Mucosa of rectum (tissue), 2 donors: ENCODE measurements at regions not wholly inside any gene's neighbourhood (a gene's known extent, or its start where the extent isn't known, plus 50 kb on each side); places are given as distances from the start of the nearest gene placed in this dataset.

ENCODE experiments used
- H3K27ac ChIP-seq, 2 donors: one replicate each; pipeline ENCODE4 v1.7.0; 2013; ENCODE audit warnings: inconsistent platforms in 2 of 2, low read depth in 2 of 2, low read length in 2 of 2
- H3K27me3 ChIP-seq, 2 donors: one replicate each; pipeline ENCODE4 v1.7.0; 2013; ENCODE audit warnings: low read length in 2 of 2; ENCODE audit not compliant: control insufficient read depth in 2 of 2, insufficient read depth in 2 of 2
- H3K36me3 ChIP-seq, 2 donors: one replicate each; pipeline ENCODE4 v1.7.0; 2013; ENCODE audit warnings: low read length in 2 of 2; ENCODE audit not compliant: control insufficient read depth in 2 of 2, insufficient read depth in 2 of 2
- H3K4me1 ChIP-seq, 2 donors: one replicate each; pipeline ENCODE4 v1.7.0; 2013; ENCODE audit warnings: low read length in 2 of 2, mild to moderate bottlenecking in 1 of 2; ENCODE audit not compliant: control insufficient read depth in 2 of 2, insufficient read depth in 2 of 2
- H3K4me3 ChIP-seq, 2 donors: one replicate each; pipeline ENCODE4 v1.7.0; 2013; ENCODE audit warnings: low read length in 2 of 2
- H3K9ac ChIP-seq, 2 donors: one replicate each; pipeline ENCODE4 v1.7.0; 2013; ENCODE audit warnings: low read length in 2 of 2, low read depth in 1 of 2, mild to moderate bottlenecking in 1 of 2
- H3K9me3 ChIP-seq, 2 donors: one replicate each; pipeline ENCODE4 v1.7.0; 2013; ENCODE audit warnings: low read length in 2 of 2; ENCODE audit not compliant: control insufficient read depth in 2 of 2
- donor health status: healthy.
- donor health status: Normal muscosa, but diverticular disease.

DNA sequence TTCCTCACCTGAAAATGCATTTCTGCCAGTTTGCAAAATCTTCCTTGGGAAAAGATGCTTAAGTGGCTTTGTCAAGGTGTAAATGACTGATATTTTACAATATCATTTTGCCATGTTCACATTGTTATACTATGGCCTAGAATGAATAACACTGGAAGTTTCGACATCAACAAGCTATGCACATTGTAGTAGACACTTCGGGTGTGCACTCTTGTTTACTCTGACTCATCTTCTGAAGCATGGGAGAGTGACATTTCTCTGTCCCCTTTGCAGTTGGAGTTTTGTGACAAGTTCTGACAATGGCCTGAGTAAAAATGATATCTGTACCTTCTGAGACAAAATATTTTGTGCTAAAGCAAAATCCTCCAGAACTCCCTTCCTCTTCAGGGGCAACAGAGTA is 567.0 kb upstream of the RGMA start:
- Histone ChIP-seq H3K27ac (no peak overlapping the region), H3K27me3 (peaks cover 0 to 2% of the 10 kb centered on the region in 2 donors), H3K4me1 (no peaks in the 10 kb centered on the region), H3K9ac (no peak overlapping the region), H3K4me3 (no peak overlapping the region), H3K36me3 (no peaks in the 10 kb centered on the region), H3K9me3 (no peaks in the 10 kb centered on the region)

DNA sequence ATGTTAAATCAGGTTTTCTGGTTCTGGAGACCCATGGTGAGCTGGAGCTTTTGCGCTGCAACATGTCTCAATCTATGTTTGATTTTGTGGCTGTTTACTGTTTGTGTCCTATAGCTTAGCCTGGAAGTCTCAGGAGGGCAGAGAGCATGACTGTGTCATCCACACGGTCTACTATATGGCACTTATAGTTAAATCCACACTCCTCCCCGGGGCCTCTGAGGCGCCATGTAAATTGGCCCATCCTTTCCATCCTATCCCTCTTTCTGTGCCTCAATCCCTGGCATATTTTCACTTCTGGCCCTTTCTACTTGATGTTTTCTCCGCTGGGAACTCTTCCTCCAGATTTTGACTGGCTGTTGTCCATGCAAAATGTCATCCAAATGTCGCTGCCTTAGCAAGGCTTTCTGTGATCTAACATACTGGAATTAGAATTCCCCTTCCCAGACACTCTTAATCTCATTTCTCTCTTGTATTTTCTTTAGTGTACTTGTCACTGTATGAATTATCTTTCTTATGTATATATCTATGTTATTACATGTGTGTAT is 560.8 kb upstream of the RGMA start:
- no peak overlapping the region for H3K9ac ChIP-seq
- no peaks in the 10 kb centered on the region for H3K9me3 ChIP-seq
- H3K27ac ChIP-seq, result no peak overlapping the region
- H3K4me3 ChIP-seq, result no peak overlapping the region
- no peaks in the 10 kb centered on the region for H3K27me3 ChIP-seq
- no peaks in the 10 kb centered on the region for H3K4me1 ChIP-seq
- H3K36me3 ChIP-seq, result no peaks in the 10 kb centered on the region

DNA sequence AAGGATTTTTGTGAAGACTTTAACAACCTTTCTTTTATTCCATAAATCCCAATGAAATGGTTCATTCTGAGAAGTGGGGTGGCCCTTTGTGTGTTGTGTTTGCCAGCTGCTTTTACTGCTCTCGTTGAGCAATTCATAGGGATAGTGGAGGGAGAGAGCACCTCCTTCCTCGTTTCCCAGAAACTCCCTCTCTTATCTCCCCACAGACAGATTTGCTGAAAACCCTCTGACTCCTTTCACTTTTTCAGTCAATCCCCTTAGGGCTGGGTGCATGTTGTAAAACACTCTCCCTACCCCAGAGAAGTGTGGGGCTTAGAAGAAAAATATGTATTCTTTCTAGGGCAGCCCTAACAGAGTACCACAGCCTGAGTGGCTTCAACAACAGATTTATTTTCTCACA is 557.2 kb upstream of the RGMA start:
- Histone ChIP-seq H3K27ac (no peak overlapping the region), H3K9me3 (no peaks in the 10 kb centered on the region), H3K4me3 (no peak overlapping the region), H3K27me3 (no peaks in the 10 kb centered on the region), H3K9ac (no peak overlapping the region), H3K4me1 (no peaks in the 10 kb centered on the region), H3K36me3 (no peaks in the 10 kb centered on the region)

GRCh38 chr15:93645594-93645993 is 556.6 kb upstream of the RGMA start:
- Histone ChIP-seq H3K27ac (no peak overlapping the region), H3K9ac (no peak overlapping the region), H3K36me3 (no peaks in the 10 kb centered on the region), H3K9me3 (no peaks in the 10 kb centered on the region), H3K27me3 (no peaks in the 10 kb centered on the region), H3K4me1 (no peaks in the 10 kb centered on the region), H3K4me3 (no peak overlapping the region)

DNA sequence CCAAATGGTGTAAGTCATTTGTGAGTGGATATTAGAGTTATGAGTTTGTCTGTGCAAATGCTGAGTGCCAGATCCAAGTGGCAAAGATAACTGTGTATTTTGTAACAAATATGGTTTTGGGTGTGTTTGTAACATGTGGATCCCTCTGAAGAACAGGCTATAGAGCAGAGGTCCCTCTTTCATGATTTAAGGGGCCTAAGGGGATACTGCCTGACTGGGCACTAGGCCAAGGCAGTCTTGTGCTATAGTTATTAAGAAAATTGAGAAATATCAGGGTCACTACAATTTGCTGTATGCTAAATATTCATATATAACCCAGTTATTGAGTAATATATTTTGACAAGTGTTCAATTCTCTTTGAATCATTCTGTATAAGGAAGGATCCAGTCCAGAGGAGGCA is 555.6 kb upstream of the RGMA start:
- Histone ChIP-seq H3K27ac (no peak overlapping the region), H3K36me3 (no peaks in the 10 kb centered on the region), H3K9me3 (no peaks in the 10 kb centered on the region), H3K9ac (no peak overlapping the region), H3K4me1 (no peaks in the 10 kb centered on the region), H3K27me3 (no peaks in the 10 kb centered on the region), H3K4me3 (no peak overlapping the region)

GRCh38 chr15:93640411-93640962 is 551.5 kb upstream of the RGMA start:
- Histone ChIP-seq H3K36me3 (no peaks in the 10 kb centered on the region), H3K4me3 (no peak overlapping the region), H3K27ac (no peak overlapping the region), H3K9me3 (no peaks in the 10 kb centered on the region), H3K9ac (no peak overlapping the region), H3K4me1 (no peaks in the 10 kb centered on the region), H3K27me3 (no peaks in the 10 kb centered on the region)

DNA sequence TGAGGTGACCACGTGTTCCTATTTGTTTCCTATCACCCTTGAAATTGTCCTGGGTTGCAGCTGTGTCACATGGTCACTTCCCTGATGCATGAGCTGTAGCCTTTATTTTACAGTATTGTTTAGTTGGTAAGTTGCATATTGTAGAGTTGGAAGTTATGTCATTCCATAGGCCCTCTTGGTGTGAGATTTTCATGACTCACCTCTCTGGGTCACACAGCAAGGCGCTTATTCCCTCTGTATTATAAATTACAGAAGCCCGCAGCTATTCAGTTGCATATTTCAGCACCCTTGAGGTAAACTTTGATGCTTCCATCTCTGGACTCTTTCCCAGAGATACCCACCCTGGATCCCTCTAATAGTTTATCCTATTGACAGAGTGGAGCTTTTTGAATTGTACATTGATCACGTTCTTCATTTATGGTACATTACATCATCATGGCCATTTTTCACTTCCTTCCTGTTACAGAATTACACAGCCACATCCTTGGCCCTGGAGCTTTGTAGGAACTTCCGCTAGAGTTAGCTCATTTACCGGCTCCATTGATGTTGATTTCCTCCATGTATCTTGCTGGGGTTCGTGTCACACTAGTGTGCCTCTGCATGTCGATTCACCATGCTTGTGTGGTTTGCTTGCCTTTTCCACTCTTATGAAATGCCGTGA is 543.1 kb upstream of the RGMA start:
- H3K27ac ChIP-seq, result no peak overlapping the region
- no peak overlapping the region for H3K4me3 ChIP-seq
- H3K9ac ChIP-seq, result no peak overlapping the region
- H3K9me3 ChIP-seq, result no peaks in the 10 kb centered on the region
- H3K27me3 ChIP-seq, result no peaks in the 10 kb centered on the region
- no peaks in the 10 kb centered on the region for H3K4me1 ChIP-seq
- H3K36me3 ChIP-seq, result no peaks in the 10 kb centered on the region

- Histone ChIP-seq H3K27me3 (peaks cover 0 to 3% of the 10 kb centered on the region in 2 donors), H3K9ac (no peak overlapping the region), H3K4me1 (no peaks in the 10 kb centered on the region), H3K36me3 (no peaks in the 10 kb centered on the region), H3K9me3 (no peaks in the 10 kb centered on the region), H3K27ac (no peak overlapping the region), H3K4me3 (no peak overlapping the region)
Observed at GRCh38 chr15:93619597-93619996, 530.6 kb upstream of the RGMA start.

DNA sequence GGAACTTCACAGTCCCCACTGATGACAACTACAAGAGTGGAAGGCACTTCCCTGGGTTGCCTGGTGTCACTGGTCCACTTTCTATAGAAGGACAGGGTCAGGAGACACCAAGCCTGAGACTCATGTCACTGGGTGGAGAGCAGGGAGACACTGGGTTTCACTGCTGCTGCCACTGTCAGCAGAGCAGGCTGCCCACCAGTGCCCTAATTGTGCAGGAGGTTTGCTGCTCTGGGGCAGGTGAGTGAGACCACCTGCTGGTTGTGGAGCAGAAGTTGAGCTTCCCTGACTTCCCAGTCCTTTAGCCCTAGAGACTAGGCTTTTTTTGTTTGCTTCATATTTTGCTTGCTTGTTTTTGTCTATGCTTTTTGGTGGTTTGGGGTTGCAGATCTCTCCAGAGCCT is 528.4 kb upstream of the RGMA start:
- Histone ChIP-seq H3K4me3 (no peak overlapping the region), H3K4me1 (no peaks in the 10 kb centered on the region), H3K27me3 (peaks cover 0 to 3% of the 10 kb centered on the region in 2 donors), H3K36me3 (no peaks in the 10 kb centered on the region), H3K27ac (no peak overlapping the region), H3K9me3 (no peaks in the 10 kb centered on the region), H3K9ac (no peak overlapping the region)

DNA sequence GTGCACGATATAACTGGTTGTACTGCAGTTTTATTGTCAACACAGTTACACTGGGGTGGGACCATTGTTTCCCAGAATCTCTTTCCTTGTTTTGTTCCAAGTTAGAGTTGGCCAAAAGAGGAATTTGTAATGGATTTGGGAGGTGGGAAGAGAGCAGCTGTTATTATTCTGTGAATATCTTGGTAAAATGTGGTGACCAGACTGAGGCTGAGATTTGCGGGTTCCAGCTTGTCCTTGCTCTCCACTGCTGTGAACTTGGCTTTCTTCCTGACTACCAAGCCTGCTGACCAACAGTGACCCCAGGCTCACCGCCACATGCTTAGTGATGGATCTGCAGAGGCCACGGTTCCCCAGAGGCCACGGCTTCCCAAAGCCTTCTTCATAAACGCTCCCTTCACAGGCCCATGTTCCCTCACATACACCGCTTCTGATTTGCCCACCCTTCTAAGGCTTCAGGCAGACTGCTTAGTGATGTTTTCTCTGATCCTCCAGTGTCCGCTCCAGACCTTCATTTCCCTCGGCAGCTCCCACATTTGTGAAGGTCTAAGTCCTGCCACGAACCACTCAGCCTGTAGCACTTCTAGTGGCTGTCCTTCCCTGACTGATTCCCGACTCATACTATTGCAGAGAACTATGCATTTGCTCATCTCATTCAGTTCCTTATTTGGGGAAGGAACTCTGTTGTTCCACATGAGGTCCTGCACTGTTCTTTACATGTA is 525.5 kb upstream of the RGMA start:
- no peaks in the 10 kb centered on the region for H3K36me3 ChIP-seq
- peaks cover 0 to 3% of the 10 kb centered on the region in 2 donors for H3K27me3 ChIP-seq
- peak overlapping the region in 1 of 2 donors; percentile 0 for H3K27ac ChIP-seq
- H3K9ac ChIP-seq, result no peak overlapping the region
- no peak overlapping the region for H3K4me3 ChIP-seq
- H3K9me3 ChIP-seq, result no peaks in the 10 kb centered on the region
- no peaks in the 10 kb centered on the region for H3K4me1 ChIP-seq
